Embryonic facial prominence (tissue), 1 donor: ENCODE measurements at regions not wholly inside any gene's neighbourhood (a gene's known extent, or its start where the extent isn't known, plus 50 kb on each side); places are given as distances from the start of the nearest gene placed in this dataset.
"Not testable (repeated sequence)": the region's sequence is repeated elsewhere in the genome, so short reads cannot be mapped to it uniquely, and the experiment has no call there.

Experiments used
- DNase-seq: peaks from one replicate; pipeline ENCODE4 v3.0.0-alpha.2; 2016; ENCODE audit errors: extremely low spot score

DNA sequence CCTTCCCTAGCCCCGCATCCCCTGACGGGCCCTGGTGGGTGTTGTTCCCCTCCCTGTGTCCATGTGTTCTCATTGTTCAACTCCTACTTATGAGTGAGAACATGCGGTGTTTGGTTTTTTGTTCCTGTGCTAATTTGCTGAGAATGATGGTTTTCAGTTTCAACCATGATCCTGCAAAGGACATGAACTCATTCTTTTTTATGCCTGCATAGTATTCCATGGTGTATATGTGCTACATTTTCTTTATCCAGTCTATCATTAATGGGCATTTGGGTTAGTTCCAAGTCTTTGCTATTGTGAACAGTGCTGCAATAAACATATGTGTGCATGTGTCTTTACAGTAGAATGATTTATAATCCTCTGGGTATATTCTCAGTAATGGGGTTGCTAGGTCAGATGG lies 65.7 kb upstream of the DCD start:
- DNase-seq: not testable (repeated sequence)

DNA sequence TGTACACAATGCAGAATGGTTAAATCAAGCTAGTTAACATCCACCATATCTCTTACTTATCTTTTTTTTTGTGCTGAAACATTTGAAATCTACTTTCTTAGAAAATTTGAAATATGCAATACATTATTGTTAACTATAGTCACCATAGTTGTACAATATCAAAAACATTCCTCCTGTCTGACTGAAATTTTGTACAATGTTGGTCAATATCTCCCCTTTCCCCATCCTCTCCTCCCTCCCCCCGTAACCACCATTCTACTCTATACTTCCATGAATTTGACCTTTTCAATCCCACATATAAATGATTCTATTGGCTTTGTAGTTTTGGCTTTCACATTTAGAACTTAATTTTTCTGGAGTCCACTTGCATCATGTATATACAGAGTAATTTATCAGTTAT lies 63.5 kb upstream of the DCD start:
- DNase-seq: no peak

DNA sequence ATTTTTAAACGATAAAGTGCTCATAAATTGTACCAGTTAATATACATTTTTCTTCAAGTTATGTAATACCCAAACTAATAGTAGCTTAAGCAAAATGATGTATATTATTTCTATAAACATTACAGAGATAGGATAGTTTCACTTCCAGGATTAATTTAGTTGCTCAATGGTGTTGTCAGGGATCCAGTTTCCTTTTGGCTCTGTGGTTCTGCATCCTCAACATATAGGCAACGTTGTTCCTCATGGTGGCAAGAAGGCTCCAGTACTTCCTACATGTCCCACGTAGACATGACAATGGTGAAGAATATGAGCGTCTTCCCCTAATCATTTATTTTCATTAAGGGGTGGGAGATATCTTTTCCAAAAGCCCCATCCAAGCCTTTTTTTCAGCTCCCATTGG lies 60.7 kb upstream of the DCD start:
- DNase-seq: no peak

DNA sequence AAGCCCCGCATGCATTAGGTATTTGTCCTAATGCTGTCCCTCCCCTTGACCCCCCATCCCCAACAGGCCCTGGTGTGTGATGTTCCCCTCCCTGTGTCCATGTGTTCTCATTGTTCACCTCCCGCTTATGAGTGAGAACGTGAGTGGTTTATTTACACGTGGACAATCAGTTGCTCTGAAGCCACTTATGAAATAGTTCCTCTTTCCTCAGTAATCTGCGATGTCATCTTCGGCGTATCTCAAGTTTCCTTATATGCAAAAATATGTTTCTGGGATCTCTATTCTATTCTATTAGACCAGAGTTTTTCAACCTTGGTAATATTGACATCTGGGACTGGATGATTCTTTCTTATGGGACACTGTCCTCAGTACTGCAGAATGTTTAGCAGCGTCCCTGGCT lies 56.0 kb upstream of the DCD start:
- no peak for DNase-seq

DNA sequence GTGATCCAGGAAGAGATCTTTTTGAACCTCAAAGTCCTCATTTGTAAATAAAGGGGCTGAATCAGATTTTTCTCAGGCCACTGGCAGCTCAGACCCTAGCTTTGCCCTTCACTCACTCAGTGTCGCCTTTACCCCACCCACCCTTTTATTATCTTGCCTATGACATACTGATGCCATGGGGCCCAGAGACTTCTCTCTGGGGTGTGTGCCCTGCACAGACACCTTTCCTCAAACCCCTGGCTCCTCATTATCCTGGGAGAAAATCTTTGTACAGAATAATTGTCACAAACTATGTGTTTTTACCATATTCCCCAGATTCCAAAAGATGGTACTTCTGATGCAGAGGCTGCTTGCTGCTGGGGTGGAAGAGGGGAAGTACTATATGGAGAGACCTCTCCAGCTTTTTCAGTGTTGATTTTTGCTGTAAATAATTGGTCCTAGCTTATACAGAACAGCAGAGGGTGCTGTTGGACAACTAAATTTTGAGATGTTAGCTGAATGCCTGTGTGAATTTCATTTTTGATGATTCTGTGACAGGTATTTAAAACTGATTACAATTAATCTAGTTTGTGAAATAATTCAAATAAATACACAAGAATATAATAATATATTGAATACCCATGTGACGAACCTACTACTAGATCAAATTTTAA lies 53.9 kb upstream of the DCD start:
- DNase-seq: peak; percentile 25

DNA sequence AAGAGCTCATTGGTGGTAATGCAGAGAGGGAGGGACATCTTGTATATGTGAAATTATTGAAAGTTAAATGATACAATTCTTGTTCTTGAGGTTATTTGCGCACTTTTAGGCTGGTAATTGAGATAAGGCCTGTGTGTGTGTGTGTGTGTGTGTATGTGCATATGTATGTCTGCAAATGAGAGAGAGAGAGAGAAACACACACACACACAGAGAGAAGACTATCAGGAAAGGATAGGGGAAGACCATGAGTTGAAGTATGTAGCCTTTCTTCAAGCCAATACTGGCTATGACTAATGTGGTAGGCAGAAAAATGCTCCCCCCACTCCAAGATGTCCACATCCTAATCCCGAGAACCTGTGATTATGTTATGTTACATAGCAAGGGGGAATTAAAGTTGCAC lies 52.7 kb upstream of the DCD start:
- DNase-seq: no peak

DNA sequence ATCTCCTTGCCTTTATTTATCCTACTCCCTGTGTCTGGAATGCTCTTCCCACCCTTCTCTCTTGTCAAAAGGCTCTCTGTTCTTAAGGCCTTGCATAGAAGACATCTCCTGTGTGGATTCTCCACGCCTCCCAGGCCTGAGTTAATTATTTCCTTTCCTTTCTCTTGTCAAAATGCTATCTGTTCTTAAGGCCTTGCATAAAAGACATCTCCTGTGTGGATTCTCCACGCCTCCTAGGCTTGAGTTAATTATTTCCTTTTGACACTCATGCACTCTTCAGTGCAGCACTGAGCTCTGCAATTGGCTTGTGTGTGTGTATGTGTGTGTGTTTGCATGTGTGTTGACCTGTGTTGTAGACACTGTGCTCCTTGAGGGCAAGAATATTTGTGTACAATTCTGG lies 52.1 kb upstream of the DCD start:
- DNase-seq: no peak
